Fibroblast of peridontal ligament (primary cell): ENCODE measurements at regions not wholly inside any gene's neighbourhood (a gene's known extent, or its start where the extent isn't known, plus 50 kb on each side); places are given as distances from the start of the nearest gene placed in this dataset.
"Not testable (repeated sequence)": the region's sequence is repeated elsewhere in the genome, so short reads cannot be mapped to it uniquely, and the experiment has no call there.

Experiments used
- DNase-seq: peaks from one replicate; pipeline ENCODE4 v3.0.0-alpha.2; 2010; ENCODE audit errors: extremely low read depth

DNA sequence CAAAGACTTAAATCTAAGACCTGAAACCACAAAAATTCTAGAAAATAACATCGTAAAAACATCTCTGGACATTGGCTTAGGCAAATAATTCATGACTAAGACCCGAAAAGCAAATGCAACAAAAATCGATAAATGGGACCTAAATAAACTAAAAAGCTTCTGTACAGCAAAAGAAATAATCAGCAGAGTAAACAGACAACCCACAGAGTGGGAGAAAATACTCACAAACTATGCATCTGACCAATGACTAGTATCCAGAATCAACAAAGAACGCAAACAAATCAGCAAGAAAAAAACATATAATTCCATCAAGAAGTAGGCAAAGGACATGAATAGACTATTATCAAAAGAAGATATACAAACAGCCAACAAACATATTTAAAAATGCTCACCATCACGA is 749.4 kb downstream of the PLOD2 start:
- DNase-seq: no peak

DNA sequence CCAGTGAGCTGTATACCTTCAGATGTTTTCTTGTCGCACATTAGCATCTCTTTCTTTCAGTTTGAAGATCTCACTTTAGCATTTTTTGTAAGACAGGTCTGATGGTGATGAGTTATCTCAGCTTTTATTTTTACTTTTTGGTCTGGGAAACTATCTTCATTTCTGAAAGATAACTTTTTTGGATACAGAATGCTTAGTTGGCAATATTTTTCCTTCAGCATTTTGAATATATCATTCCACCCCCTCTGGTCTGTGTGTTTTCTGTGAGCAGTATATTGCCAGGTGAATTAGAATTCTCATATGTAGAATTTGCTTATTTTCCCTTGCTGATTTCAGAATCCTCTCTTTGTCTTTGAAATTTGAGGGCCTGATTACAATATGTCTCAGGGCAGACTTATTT is 743.3 kb downstream of the PLOD2 start:
- no peak for DNase-seq

- DNase-seq: no peak
Measured at GRCh38 chr3:145422556-145422955, 738.4 kb downstream of the PLOD2 start.

DNA sequence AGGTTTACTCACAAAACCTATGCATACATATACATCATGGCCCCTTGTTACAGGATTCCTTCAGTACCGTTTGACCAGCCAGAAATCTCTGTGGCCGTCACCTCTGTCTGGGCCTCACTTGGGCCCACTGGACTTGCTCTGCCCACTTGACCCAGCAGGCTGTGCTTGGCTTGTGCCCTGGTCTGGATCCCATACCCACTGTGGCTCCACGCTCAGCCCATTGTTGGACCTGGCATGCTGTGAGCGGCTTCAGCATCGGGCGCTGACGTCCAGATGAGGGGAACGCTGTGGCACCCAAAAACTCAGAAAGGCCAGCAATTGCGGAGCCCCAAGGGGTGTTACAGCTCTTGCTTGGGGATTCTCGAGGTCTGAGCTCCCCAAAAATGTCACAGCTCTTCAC is 733.6 kb downstream of the PLOD2 start:
- DNase-seq: no peak

DNA sequence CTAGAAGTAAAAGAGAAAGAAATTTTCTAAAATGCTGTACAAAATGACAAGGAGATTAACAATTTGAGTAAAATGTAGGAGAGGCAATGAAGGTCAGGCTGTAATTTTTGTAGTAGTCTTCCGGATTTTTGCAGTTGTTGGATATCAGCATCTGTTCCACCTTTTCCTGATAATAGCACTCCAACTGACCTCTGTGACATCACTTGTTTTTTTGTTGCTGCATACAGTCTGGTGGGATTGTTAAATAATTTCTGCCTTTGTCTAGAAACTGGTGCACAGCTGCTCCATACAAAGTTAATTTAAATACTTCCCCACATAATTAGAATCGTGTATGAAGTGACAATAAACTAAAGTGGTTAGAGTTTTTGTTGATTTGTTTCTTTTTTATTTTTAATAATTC is 731.4 kb downstream of the PLOD2 start:
- DNase-seq: no peak

DNA sequence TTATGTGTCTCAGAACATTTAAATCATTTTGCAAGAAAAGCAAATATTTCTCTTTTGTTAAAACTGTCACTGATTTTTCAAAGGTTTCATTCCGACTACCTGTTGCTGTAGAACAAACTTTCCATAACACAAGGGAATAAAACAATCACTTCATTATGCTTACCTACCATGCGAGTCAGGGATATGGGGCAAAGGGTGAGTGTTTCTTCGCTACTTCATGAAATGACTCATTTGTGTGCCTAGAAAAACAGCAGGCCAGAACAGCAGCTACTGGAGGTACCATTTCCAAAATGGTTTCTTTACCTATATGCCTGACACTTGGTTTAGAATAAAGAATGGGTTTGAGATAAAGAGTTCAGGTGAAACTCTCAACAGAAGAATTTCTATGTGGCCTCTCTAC is 712.5 kb downstream of the PLOD2 start:
- DNase-seq: no peak

DNA sequence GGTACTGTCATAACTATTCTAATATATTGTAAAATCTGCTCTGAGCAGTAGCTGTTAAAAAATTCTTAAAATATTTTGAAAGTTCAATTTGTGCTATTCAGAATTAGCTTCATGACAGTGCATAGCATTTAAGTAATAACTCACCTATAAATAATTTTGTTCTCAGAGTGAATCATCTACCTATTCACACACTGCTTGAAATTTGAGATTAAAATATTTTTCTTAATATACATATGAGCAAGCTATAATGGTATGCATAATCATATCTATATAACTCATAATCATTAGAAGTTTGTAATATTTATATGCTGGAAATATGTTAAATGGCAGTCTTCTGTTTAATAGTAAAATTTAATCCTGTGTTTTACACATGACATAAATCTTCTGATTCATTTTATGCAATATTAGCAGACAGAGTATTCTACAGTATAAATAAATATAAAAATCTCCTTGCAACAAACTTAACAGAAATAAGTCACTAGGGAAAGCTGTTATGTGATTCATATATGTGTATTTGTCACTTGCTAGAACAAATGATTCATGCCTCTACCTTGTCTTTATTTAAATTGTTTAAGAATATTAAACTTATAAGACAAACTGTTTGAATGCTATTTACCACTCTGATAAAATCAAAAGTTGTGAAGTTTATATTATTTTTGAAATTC is 710.8 kb downstream of the PLOD2 start:
- DNase-seq: no peak

DNA sequence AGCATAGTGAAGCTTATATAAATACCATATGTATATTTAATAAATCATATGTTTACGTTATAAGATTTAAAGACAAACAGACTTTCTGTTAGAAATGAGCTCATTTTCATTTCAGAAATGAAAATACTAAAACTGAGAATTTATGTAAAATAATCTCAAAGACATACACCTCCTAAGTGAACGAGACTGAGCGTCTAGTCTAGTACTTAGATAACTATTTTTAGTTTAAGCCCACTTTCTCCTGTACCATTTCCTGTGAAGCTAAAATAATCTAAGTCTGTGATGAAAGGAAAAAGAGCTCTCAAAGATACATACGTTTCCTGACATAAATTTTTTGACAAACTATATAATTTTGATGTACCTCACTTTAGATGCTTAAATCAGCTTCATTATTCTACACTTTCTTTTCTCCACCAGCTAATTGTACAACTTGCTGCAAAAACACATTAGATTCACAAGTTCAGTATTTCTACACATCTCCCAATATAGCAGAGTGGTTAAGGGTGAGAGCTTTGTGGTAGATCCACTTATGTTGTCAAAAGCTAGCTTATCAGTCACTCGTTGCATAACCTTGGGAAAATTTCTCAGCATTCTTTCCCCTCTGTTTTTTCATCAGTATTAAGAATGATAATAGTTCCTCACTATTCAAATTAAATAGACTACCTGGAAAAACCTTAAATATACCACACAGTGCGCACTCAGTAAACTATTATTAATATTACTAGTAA is 703.0 kb downstream of the PLOD2 start:
- no peak for DNase-seq

GRCh38 chr3:145459681-145460080 is 701.3 kb downstream of the PLOD2 start:
- DNase-seq: not testable (repeated sequence)

DNA sequence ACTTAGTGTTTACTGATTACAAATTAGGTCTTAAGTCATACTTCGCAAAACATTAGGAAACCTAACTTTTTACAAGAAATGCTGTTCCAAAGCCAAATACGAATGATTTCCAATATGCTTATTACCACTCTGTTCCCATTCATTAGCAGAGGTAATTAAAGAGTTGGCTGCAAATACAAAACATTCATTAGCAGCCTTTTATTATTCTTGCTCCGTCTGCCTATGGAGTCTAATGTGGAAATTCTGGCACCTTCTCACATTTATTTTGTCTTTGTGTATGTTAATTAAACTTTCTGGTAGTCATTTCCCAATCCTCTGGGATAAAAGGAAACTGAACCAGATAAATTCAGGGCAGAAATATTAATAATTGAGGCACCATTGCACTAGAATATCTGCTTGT is 689.0 kb downstream of the PLOD2 start:
- DNase-seq: no peak

DNA sequence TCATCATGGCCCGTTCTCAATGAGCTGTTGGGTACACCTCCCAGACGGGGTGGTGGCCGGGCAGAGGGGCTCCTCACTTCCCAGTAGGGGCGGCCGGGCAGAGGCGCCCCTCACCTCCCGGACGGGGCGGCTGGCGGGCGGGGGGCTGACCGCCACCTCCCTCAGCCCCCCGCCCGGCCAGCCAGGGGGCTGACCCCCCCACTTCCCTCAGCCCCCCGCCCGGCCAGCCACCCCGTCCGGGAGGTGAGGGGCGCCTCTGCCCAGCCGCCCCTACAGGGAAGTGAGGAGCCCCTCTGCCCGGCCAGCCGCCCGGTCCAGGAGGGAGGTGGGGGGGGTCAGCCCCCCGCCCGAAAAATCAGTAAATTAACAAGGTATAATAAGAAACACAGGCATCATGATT is 678.2 kb downstream of the PLOD2 start:
- not testable (repeated sequence) for DNase-seq

- no peak for DNase-seq
Measured at GRCh38 chr3:145483992-145484391, 677.0 kb downstream of the PLOD2 start.

- no peak for DNase-seq
Measured at GRCh38 chr3:145489011-145489410, 672.0 kb downstream of the PLOD2 start.

DNA sequence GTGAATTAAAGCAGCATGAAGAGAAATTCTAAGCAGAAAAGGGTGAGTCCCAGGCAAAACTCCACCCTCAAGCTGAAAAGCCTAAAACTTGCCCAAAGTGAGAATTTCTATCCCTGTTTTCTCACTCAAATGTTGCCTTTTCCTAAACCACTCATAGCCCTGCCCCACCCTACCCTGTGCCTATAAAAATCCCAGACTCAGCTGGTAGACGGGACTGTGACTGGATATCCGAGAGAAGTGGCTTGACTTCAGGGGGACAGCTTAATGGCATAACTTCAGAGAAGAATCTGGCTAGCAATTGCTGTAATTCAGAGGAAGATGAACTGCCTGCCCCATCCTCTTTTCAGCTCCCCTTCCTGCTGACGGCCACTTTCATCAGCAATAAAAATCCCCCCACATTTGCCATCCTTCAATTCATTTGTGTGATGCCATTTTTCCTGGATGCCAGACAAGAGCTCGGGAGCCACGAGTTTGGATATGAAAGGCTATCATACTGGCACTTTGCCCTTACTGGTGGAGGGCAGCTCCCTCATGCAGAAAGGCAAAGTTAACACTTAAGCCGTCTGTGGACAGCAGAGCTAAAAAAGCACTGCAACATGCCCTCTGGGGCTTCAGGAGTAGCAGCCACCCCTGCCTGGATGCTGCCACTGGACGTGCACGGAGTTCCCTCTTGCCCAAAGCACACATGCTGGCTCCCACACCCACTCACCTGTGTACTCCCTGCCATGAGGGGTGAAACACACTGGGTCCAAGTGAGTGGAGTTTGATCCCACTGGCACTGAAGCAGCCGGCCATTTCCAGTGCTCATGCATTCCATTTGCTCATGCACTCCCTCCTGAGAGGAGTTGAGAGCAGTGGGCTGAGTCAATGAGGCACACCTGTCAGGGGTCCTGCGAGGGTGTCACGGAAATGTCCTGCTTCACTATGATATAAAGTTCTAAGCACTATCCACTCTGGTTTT is 670.6 kb downstream of the PLOD2 start:
- no peak for DNase-seq

- DNase-seq: no peak
Measured at GRCh38 chr3:145492456-145492855, 668.5 kb downstream of the PLOD2 start.

GRCh38 chr3:145517416-145517815 is 643.6 kb downstream of the PLOD2 start:
- not testable (repeated sequence) for DNase-seq

- no peak for DNase-seq
Measured at GRCh38 chr3:145518639-145519038, 642.3 kb downstream of the PLOD2 start.

- DNase-seq: no peak
Measured at GRCh38 chr3:145519398-145520047, 641.5 kb downstream of the PLOD2 start.

GRCh38 chr3:145522179-145522578 is 638.8 kb downstream of the PLOD2 start:
- no peak for DNase-seq

GRCh38 chr3:145522893-145523651 is 637.9 kb downstream of the PLOD2 start:
- DNase-seq: no peak

- no peak for DNase-seq
Measured at GRCh38 chr3:145531548-145531947, 629.4 kb downstream of the PLOD2 start.
